ENCODE measurements at regions not wholly inside any gene's neighbourhood (a gene's known extent, or its start where the extent isn't known, plus 50 kb on each side); places are given as distances from the start of the nearest gene placed in this dataset.
"Not testable (repeated sequence)": the region's sequence is repeated elsewhere in the genome, so short reads cannot be mapped to it uniquely, and the experiment has no call there.

- WGBS (ENCODE audit: insufficient coverage) = no CpG with 5 or more reads among the region's 1 CpG
- Histone ChIP-seq H3K27me3 (ENCODE audit: control insufficient read depth, insufficient read depth, low read length) (no peaks in the 10 kb centered on the region), H3K9me3 (replicated peaks; ENCODE audit: control insufficient read depth, low read depth, low read length) (no peaks in the 10 kb centered on the region), H3K36me3 (ENCODE audit: control insufficient read depth, insufficient read depth, low read length) (no peaks in the 10 kb centered on the region), H3K4me3 (ENCODE audit: low read length) (no peak overlapping the region), H3K27ac (ENCODE audit: low read length) (no peak overlapping the region), H3K4me1 (ENCODE audit: control insufficient read depth, insufficient read depth, low read length) (no peaks in the 10 kb centered on the region)
- no peak for DNase-seq
Measured at GRCh38 chr10:53490553-53490952, 718.0 kb upstream of the MBL2 start.

DNA sequence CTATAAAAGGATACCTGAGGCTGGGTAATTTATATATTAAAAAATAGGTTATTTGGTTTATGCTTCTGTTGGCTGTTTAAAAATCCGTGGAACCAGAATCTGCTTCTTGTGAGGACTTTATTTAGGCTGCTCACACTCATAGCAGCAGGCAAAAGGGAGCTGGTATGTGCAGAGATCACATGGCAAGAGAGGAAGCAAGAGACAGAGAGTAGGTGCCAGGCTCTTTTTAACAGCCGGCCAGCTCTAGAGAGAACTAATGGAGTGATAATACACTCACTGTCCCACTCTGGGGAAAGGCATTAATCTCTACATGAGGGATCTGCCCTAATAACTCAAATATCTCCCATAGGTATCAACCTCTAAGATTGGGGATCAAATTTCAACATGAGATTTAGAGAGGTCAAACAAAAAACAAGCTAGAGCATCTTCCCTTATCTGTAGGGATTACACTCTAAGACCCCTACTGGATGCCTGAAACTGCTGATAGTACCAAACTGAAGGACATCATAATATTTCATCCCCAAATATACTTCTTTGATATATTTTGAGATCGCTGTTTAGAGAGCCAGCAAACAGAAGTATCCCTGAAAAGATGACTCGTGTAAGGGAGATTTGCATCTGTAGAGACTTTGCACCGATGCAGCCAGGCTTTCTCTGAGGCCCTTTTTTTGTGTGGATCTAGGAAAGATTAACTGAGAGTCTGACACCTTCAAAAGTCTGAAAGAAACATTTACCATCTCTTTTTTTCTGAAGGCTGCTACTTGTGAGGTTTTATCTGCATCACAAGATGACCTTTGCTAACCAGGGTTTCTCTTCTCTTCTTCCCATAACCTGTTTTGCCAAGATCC, 717.0 kb upstream of the MBL2 start:
- Histone ChIP-seq H3K27ac (ENCODE audit: low read length) (no peak overlapping the region), H3K27me3 (ENCODE audit: control insufficient read depth, insufficient read depth, low read length) (no peaks in the 10 kb centered on the region), H3K36me3 (ENCODE audit: control insufficient read depth, insufficient read depth, low read length) (no peaks in the 10 kb centered on the region), H3K9me3 (replicated peaks; ENCODE audit: control insufficient read depth, low read depth, low read length) (peaks cover 3% of the 10 kb centered on the region), H3K4me1 (ENCODE audit: control insufficient read depth, insufficient read depth, low read length) (no peaks in the 10 kb centered on the region), H3K4me3 (ENCODE audit: low read length) (no peak overlapping the region)
- 51% methylated on average over 3 of the region's 5 CpGs for WGBS (ENCODE audit: insufficient coverage)
- DNase-seq = no peak

GRCh38 chr10:53487019-53487983, 714.7 kb upstream of the MBL2 start:
- DNase-seq = peak; percentile 9
- no peaks in the 10 kb centered on the region for H3K27me3 ChIP-seq (ENCODE audit: control insufficient read depth, insufficient read depth, low read length)
- WGBS (ENCODE audit: insufficient coverage) = 90% methylated on average over 13 of the region's 17 CpGs
- H3K27ac ChIP-seq (ENCODE audit: low read length) = no peak overlapping the region
- no peak overlapping the region for H3K4me3 ChIP-seq (ENCODE audit: low read length)
- H3K4me1 ChIP-seq (ENCODE audit: control insufficient read depth, insufficient read depth, low read length) = no peaks in the 10 kb centered on the region
- H3K36me3 ChIP-seq (ENCODE audit: control insufficient read depth, insufficient read depth, low read length) = no peaks in the 10 kb centered on the region
- peaks cover 3% of the 10 kb centered on the region for H3K9me3 ChIP-seq (replicated peaks; ENCODE audit: control insufficient read depth, low read depth, low read length)

DNA sequence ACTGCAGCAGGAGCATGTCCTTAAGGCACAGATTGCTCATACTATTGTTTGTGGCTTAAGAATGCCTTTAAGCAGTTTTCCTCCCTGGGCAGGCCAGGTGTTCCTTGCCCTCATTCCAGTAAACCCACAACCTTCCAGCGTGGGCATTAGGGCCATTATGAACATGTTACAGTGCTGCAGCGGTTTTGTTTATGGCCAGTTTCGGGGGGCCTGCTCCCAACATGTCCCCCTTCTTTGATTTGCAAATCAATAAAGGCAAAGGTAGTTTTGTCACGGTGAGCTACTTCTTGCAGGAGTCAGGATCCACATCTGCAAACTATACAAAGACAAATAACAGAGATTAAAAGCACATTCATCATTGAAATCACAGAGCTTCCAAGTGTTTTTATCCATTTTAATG, 712.8 kb upstream of the MBL2 start:
- H3K9me3 ChIP-seq (replicated peaks; ENCODE audit: control insufficient read depth, low read depth, low read length); H3K4me1 ChIP-seq (ENCODE audit: control insufficient read depth, insufficient read depth, low read length); H3K36me3 ChIP-seq (ENCODE audit: control insufficient read depth, insufficient read depth, low read length); H3K27me3 ChIP-seq (ENCODE audit: control insufficient read depth, insufficient read depth, low read length); DNase-seq; H3K27ac ChIP-seq (ENCODE audit: low read length); H3K4me3 ChIP-seq (ENCODE audit: low read length): not testable (repeated sequence)
- WGBS (ENCODE audit: insufficient coverage) = 82% methylated on average over 4 of the region's 4 CpGs

GRCh38 chr10:53479365-53479764, 706.8 kb upstream of the MBL2 start:
- H3K4me3 ChIP-seq (ENCODE audit: low read length) = no peak overlapping the region
- WGBS (ENCODE audit: insufficient coverage) = no CpG with 5 or more reads among the region's 2 CpGs
- DNase-seq = no peak
- no peaks in the 10 kb centered on the region for H3K36me3 ChIP-seq (ENCODE audit: control insufficient read depth, insufficient read depth, low read length)
- H3K4me1 ChIP-seq (ENCODE audit: control insufficient read depth, insufficient read depth, low read length) = no peaks in the 10 kb centered on the region
- H3K27me3 ChIP-seq (ENCODE audit: control insufficient read depth, insufficient read depth, low read length) = no peaks in the 10 kb centered on the region
- H3K27ac ChIP-seq (ENCODE audit: low read length) = no peak overlapping the region
- no peaks in the 10 kb centered on the region for H3K9me3 ChIP-seq (replicated peaks; ENCODE audit: control insufficient read depth, low read depth, low read length)

- H3K4me1 ChIP-seq (ENCODE audit: control insufficient read depth, insufficient read depth, low read length) = no peaks in the 10 kb centered on the region
- no peak overlapping the region for H3K4me3 ChIP-seq (ENCODE audit: low read length)
- H3K36me3 ChIP-seq (ENCODE audit: control insufficient read depth, insufficient read depth, low read length) = no peaks in the 10 kb centered on the region
- WGBS (ENCODE audit: insufficient coverage) = 80% methylated on average over 1 of the region's 1 CpG
- H3K27me3 ChIP-seq (ENCODE audit: control insufficient read depth, insufficient read depth, low read length) = no peaks in the 10 kb centered on the region
- H3K27ac ChIP-seq (ENCODE audit: low read length) = no peak overlapping the region
- H3K9me3 ChIP-seq (replicated peaks; ENCODE audit: control insufficient read depth, low read depth, low read length) = no peaks in the 10 kb centered on the region
- DNase-seq = no peak
Measured at GRCh38 chr10:53477313-53477675, 704.7 kb upstream of the MBL2 start.

DNA sequence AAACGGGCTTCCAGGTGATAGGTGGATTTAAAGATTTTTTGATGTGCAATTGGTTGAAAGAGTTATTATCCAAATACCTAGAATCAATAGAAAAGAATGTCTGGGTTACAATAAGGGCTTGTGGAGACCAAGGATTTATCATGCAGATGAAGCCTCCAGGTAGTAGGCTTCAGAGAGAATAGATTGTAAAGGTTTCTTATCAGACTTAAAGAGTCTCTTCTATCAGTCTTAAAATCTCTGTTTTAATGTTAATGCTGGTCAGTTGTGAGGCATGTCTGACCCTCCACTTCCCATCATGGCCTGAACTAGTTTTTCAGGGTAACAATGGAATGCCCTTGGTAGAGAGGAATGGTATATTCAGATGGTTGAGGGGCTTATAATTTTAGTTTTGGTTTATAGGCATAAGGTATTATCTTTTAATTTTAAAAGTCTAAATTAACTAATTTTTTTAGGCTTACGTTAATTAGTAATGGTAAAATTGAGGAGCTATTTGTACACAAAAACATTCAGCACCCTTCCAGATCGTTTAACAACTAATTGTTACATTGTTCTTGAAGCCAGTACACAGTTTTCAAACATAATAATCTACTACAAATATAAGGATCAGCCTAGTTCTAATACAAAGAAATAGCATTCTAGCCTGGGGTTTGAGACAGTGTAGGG, 704.2 kb upstream of the MBL2 start:
- Histone ChIP-seq H3K9me3 (replicated peaks; ENCODE audit: control insufficient read depth, low read depth, low read length) (no peaks in the 10 kb centered on the region), H3K4me3 (ENCODE audit: low read length) (no peak overlapping the region), H3K27me3 (ENCODE audit: control insufficient read depth, insufficient read depth, low read length) (no peaks in the 10 kb centered on the region), H3K27ac (ENCODE audit: low read length) (no peak overlapping the region), H3K4me1 (ENCODE audit: control insufficient read depth, insufficient read depth, low read length) (no peaks in the 10 kb centered on the region), H3K36me3 (ENCODE audit: control insufficient read depth, insufficient read depth, low read length) (no peaks in the 10 kb centered on the region)
- no peak for DNase-seq
- no CpG with 5 or more reads among the region's 3 CpGs for WGBS (ENCODE audit: insufficient coverage)

DNA sequence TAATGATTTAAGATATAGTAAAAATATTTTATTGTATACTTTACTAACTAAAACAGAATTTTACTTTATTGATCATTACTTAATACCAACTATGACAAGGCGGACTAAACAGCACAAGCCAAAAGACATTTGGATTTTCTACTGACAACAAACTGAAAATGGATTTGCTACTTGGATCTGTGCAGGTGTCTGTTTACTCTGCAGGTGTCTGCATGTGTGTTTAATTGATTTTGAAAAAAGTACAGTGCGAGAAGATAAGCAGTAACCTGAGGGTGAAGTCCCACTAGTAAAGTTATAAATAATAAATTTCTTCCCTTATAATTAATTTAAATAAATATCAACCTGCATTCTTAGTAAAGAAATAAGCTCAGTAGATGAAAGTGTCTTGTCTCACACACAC, 696.8 kb upstream of the MBL2 start:
- Histone ChIP-seq H3K27ac (ENCODE audit: low read length) (no peak overlapping the region), H3K9me3 (replicated peaks; ENCODE audit: control insufficient read depth, low read depth, low read length) (no peaks in the 10 kb centered on the region), H3K4me3 (ENCODE audit: low read length) (no peak overlapping the region), H3K36me3 (ENCODE audit: control insufficient read depth, insufficient read depth, low read length) (no peaks in the 10 kb centered on the region), H3K27me3 (ENCODE audit: control insufficient read depth, insufficient read depth, low read length) (no peaks in the 10 kb centered on the region), H3K4me1 (ENCODE audit: control insufficient read depth, insufficient read depth, low read length) (no peaks in the 10 kb centered on the region)
- WGBS (ENCODE audit: insufficient coverage) = no CpG with 5 or more reads among the region's 2 CpGs
- no peak for DNase-seq

DNA sequence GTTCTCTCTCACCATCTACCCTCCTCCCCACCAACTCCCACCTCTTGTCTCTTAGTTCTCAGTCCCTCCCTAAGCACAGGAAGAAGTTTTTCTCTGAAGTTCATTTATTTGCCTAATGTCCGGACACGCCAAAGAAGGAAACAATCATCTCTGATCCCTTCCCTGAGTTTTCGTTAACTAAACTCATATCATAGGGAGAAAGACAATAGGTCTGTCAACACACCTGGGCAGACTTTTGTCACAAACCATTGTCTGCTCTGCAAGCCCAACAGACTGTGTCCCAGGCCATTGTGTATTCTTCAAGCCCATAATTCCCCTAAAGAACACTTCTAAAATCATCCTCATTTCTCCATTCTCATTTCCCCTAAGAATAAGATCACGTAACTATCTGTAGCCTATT, 691.0 kb upstream of the MBL2 start:
- Histone ChIP-seq H3K27me3 (ENCODE audit: control insufficient read depth, insufficient read depth, low read length) (no peaks in the 10 kb centered on the region), H3K27ac (ENCODE audit: low read length) (no peak overlapping the region), H3K4me1 (ENCODE audit: control insufficient read depth, insufficient read depth, low read length) (no peaks in the 10 kb centered on the region), H3K36me3 (ENCODE audit: control insufficient read depth, insufficient read depth, low read length) (no peaks in the 10 kb centered on the region), H3K4me3 (ENCODE audit: low read length) (no peak overlapping the region), H3K9me3 (replicated peaks; ENCODE audit: control insufficient read depth, low read depth, low read length) (no peaks in the 10 kb centered on the region)
- 87% methylated on average over 4 of the region's 4 CpGs for WGBS (ENCODE audit: insufficient coverage)
- no peak for DNase-seq

DNA sequence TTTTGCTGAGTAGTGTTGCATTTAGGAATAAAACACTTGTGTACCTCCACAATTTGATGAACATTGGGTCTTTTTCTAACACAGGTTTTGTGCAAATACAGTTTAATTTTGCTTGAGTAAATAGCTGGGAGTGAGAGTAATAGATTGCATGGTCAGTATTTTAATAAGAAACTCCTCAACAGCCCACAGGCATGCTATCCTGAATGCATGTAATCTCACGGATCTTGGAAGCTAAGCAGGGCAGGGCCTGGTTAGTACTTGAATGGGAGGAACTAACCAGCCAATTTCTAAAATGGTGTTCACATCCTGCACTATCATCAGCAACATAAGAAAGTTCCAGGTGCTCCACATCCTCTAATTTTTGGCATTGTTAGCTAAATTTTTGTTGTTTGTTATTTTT, 685.4 kb upstream of the MBL2 start:
- WGBS (ENCODE audit: insufficient coverage) = no CpG with 5 or more reads among the region's 1 CpG
- Histone ChIP-seq H3K27ac (ENCODE audit: low read length) (no peak overlapping the region), H3K9me3 (replicated peaks; ENCODE audit: control insufficient read depth, low read depth, low read length) (no peaks in the 10 kb centered on the region), H3K4me3 (ENCODE audit: low read length) (no peak overlapping the region), H3K36me3 (ENCODE audit: control insufficient read depth, insufficient read depth, low read length) (no peaks in the 10 kb centered on the region), H3K27me3 (ENCODE audit: control insufficient read depth, insufficient read depth, low read length) (no peaks in the 10 kb centered on the region), H3K4me1 (ENCODE audit: control insufficient read depth, insufficient read depth, low read length) (no peaks in the 10 kb centered on the region)
- DNase-seq = no peak

Measured in muscle of leg (tissue), 3 donors.